Ectodermal cell (in vitro differentiated cells): ENCODE measurements at regions not wholly inside any gene's neighbourhood (a gene's known extent, or its start where the extent isn't known, plus 50 kb on each side); places are given as distances from the start of the nearest gene placed in this dataset.
A peak's percentile ranks its signal among the peaks of the same experiment; 100 is the strongest.
"Not testable (repeated sequence)": the region's sequence is repeated elsewhere in the genome, so short reads cannot be mapped to it uniquely, and the experiment has no call there.

Experiments
- H3K27ac ChIP-seq: 2 replicates; pipeline ENCODE4 v1.7.0; 2013; ENCODE audit warnings: mild to moderate bottlenecking, low read depth, low read length; ENCODE audit not compliant: insufficient read depth, poor library complexity, severe bottlenecking
- H3K27me3 ChIP-seq: 2 replicates; pipeline ENCODE4 v1.7.0; 2013; ENCODE audit warnings: mild to moderate bottlenecking, low read length; ENCODE audit not compliant: insufficient read depth, control insufficient read depth, poor library complexity, severe bottlenecking
- H3K36me3 ChIP-seq: one replicate; pipeline ENCODE4 v1.7.0; 2013; ENCODE audit warnings: low read length; ENCODE audit not compliant: control insufficient read depth, insufficient read depth
- H3K4me1 ChIP-seq: one replicate; pipeline ENCODE4 v1.7.0; 2013; ENCODE audit warnings: low read length; ENCODE audit not compliant: control insufficient read depth, insufficient read depth
- H3K4me3 ChIP-seq: 2 replicates; pipeline ENCODE4 v1.7.0; 2013; ENCODE audit warnings: low read depth, low read length, control low read depth; ENCODE audit not compliant: insufficient read depth
- H3K9me3 ChIP-seq: 2 replicates; pipeline ENCODE4 v1.7.0; 2013; ENCODE audit warnings: mild to moderate bottlenecking, low read length, moderate library complexity; ENCODE audit not compliant: control insufficient read depth
- WGBS, 2 experiments: methylation state at CpG; one replicate each; pipeline ENCODE4 v1.1.7; 2013; ENCODE audit warnings: missing lambda C conversion rate in 2 of 2; 5-methylcytosine and 5-hydroxymethylcytosine counted together

DNA sequence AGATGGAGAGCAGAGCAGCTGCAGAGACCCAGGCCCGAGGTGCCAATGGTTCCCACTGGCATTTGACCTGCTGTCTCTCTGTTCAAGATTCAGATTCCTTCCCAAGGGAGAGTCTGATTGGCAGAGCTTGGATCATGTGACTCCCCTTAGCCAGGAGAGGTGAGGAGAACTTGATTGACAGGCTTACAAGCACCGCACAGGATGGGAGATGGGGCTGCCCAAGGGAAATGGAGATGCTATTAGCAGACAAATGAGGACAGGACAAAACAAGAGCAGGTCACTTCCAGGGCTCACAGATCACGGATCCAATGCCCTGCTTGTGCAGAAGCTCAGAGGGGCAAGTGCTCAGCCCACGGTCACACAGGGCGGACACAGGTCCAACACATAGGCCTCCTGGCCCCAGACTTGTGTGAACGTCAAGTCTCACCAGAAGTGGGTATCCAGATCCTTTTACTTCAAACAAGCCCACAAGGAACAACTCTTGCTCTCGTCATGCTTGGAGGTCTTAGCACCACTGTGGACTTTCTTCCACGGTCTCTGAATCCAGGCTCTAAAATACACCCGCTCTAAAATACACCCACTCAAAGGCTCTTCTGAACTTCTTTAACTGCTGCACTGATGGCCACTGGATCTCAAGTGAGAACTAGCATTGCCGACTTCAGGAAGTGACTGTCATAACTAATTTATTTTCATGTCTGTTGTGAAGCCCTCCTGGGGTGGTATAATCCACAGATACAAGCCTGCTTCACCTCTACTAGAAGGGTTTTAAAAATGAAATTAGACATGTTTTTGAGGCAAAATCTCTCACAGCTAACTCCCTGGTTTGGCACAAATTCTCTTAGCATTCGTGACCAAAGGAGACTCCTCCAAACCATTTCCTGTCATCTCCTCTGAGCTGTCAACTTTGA lies 274.9 kb downstream of the RRAGC start:
- Histone ChIP-seq H3K4me1 (no peaks in the 10 kb centered on the region), H3K4me3 (no peak overlapping the region), H3K9me3 (no peaks in the 10 kb centered on the region), H3K36me3 (no peaks in the 10 kb centered on the region), H3K27ac (no peak overlapping the region), H3K27me3 (peaks cover 7% of the 10 kb centered on the region)
- 90 to 91% methylated on average over 11 of the region's 11 CpGs for WGBS, 2 experiments

GRCh38 chr1:38583287-38583686 lies 276.3 kb downstream of the RRAGC start:
- WGBS, 2 experiments: 92% methylated on average over 2 of the region's 2 CpGs
- not testable (repeated sequence) for H3K36me3 ChIP-seq, H3K4me3 ChIP-seq, H3K27ac ChIP-seq, H3K9me3 ChIP-seq, H3K4me1 ChIP-seq
- H3K27me3 ChIP-seq: peaks cover 21% of the 10 kb centered on the region

DNA sequence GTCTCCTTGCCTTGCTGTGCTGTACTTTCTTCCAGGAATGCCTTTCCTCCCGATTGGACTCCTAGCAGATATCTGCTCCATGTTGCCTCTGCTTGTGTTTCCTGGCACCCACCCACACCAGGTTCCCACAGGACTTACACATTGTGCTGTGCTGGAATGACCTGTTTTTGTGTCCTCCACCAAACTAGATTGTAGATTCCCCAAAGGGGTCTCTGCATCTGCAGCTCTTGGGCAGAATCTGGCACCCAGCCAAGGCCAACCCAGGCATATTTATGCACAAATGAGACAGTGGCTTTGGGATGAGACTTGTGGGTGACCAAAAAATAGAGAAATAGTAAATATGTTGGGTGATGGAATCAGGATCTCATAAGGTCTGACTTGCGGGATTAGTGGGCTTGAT lies 278.2 kb downstream of the RRAGC start:
- no peaks in the 10 kb centered on the region for H3K36me3 ChIP-seq
- no peak overlapping the region for H3K4me3 ChIP-seq
- H3K4me1 ChIP-seq: no peaks in the 10 kb centered on the region
- no peaks in the 10 kb centered on the region for H3K9me3 ChIP-seq
- peaks cover 37% of the 10 kb centered on the region for H3K27me3 ChIP-seq
- H3K27ac ChIP-seq: no peak overlapping the region
- WGBS, 2 experiments: 46 to 47% methylated on average over 2 of the region's 2 CpGs

GRCh38 chr1:38580594-38580993 lies 279.0 kb downstream of the RRAGC start:
- H3K27me3 ChIP-seq: peaks cover 37% of the 10 kb centered on the region
- H3K4me3 ChIP-seq: no peak overlapping the region
- no peaks in the 10 kb centered on the region for H3K9me3 ChIP-seq
- H3K36me3 ChIP-seq: no peaks in the 10 kb centered on the region
- H3K4me1 ChIP-seq: no peaks in the 10 kb centered on the region
- no peak overlapping the region for H3K27ac ChIP-seq
- WGBS, 2 experiments: 96 to 100% methylated on average over 2 of the region's 2 CpGs

GRCh38 chr1:38579056-38579455 lies 280.5 kb downstream of the RRAGC start:
- H3K36me3 ChIP-seq: no peaks in the 10 kb centered on the region
- H3K4me3 ChIP-seq: no peak overlapping the region
- 88 to 93% methylated on average over 5 of the region's 5 CpGs for WGBS, 2 experiments
- peaks cover 40% of the 10 kb centered on the region for H3K27me3 ChIP-seq
- no peak overlapping the region for H3K27ac ChIP-seq
- no peaks in the 10 kb centered on the region for H3K9me3 ChIP-seq
- no peaks in the 10 kb centered on the region for H3K4me1 ChIP-seq

DNA sequence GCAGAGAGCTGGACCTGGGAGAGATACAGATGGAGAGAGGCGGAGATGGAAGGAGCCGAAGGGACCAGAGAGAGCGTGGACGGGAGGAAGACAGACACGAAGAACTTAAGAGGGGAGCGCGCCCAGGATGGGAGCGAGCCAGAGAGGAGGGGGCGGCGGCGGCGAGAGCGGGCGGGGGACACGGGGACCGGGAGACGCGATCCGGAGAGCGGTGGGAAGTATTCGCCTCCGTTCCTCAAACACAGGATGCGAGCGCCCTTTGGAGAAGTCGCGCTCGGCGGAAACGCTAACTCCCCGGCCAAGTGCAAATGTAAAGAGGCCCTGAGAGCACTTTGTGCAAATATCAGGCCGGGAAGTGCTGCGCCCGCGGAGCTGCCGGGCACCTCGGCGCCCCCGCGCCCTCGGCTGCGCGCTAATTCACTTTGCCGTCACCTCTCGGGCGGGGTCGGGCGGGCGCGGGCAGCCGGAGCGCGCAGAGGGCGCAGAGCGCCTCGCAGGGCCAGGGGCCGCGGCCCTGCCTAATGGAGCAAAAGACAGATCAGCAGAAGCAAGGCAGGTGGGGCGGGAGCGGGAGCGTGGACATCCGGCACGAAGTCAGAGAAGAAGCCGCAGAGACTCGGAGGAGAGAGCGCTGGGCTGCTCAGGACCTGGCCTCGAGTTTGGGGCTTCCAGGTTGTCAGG lies 281.2 kb downstream of the RRAGC start:
- Histone ChIP-seq H3K4me1 (no peaks in the 10 kb centered on the region), H3K4me3 (peak overlapping the region; percentile 46), H3K27me3 (peaks cover 40% of the 10 kb centered on the region), H3K27ac (no peak overlapping the region), H3K9me3 (no peaks in the 10 kb centered on the region), H3K36me3 (no peaks in the 10 kb centered on the region)
- WGBS, 2 experiments: 2% methylated on average over 66 of the region's 66 CpGs

DNA sequence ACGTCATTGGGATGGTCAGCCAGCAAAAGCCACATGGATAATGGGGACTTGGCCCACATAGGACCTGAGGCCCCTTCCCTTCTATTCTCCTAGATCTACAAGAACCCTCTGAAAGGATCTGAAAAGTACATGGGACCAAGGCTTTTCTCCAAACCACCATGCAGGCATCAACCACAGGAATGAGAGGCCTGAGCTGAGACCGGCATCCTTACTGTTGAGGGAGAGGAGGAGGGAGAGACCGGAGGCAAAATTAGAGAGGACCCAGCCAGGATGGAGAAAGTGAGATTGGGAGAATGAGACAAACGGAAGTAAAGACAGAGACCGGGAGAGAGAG lies 281.7 kb downstream of the RRAGC start:
- H3K27me3 ChIP-seq: peaks cover 40% of the 10 kb centered on the region
- H3K4me1 ChIP-seq: no peaks in the 10 kb centered on the region
- H3K9me3 ChIP-seq: no peaks in the 10 kb centered on the region
- H3K36me3 ChIP-seq: no peaks in the 10 kb centered on the region
- no peak overlapping the region for H3K27ac ChIP-seq
- peak overlapping the region; percentile 46 for H3K4me3 ChIP-seq
- 18 to 20% methylated on average over 5 of the region's 5 CpGs for WGBS, 2 experiments

DNA sequence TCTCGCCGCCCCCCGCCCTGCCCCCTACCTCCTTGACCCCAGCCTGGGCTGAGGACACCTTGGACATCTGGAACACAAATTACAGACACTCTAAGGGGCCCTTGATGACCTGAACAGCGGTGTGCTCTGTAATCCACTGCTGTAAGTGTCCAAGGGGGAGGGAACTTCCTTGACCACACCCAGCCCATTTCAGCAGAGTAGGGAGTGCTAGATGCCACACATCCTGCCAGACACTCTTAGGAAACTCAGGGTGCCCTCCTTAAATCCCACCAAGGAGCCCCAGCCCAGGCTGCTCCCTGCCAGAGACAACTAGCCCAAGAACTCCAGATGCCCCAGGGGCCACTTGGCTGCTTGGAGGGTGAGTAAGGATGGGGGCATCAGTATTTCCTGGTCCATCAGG lies 282.2 kb downstream of the RRAGC start:
- no peaks in the 10 kb centered on the region for H3K36me3 ChIP-seq
- peaks cover 40% of the 10 kb centered on the region for H3K27me3 ChIP-seq
- H3K27ac ChIP-seq: no peak overlapping the region
- H3K4me3 ChIP-seq: no peak overlapping the region
- WGBS, 2 experiments: 61 to 66% methylated on average over 4 of the region's 4 CpGs
- no peaks in the 10 kb centered on the region for H3K4me1 ChIP-seq
- H3K9me3 ChIP-seq: no peaks in the 10 kb centered on the region

DNA sequence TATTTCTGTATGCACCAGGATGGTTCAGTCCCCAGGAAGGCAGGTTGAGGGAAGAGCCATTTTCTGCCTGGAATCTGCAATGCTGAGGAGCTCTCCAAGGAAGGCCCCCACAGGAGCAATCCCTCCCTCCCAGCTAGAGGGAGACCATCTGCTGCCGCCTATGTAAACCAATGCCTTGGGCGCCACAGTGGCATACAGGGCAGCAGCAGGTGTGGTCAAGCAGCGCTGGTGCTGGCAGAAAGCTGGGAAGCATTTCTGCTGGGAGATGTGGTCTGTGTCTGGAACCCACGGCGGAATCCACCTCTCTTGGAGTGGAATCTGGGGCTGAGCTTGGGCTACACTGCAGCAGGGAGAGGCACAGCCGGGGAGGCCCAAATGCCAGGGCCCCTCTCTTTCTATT lies 283.3 kb downstream of the RRAGC start:
- 74 to 76% methylated on average over 6 of the region's 6 CpGs for WGBS, 2 experiments
- Histone ChIP-seq H3K4me1 (no peaks in the 10 kb centered on the region), H3K9me3 (no peaks in the 10 kb centered on the region), H3K36me3 (no peaks in the 10 kb centered on the region), H3K27me3 (peaks cover 40% of the 10 kb centered on the region), H3K4me3 (no peak overlapping the region), H3K27ac (no peak overlapping the region)

DNA sequence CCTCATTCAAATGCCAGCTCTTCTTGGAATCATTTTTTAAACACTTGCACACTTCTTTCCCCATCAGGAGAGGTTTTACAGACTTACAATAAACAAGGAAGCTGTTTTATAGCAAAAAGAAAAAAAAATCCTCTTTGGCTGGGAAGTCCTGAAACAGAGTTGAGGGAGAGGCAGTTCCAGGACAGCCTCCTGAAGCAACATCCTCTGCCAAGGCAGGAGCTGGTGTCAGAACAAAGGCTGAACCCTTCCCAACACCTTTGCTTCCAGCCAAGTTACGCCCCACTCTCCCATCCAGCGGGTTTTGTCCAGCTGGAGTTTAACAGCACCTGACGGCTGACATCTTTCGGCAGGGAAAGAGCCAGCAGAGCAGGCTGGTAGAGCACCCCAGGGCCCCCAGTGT lies 287.8 kb downstream of the RRAGC start:
- H3K27me3 ChIP-seq: peaks cover 3% of the 10 kb centered on the region
- H3K27ac ChIP-seq: no peak overlapping the region
- H3K4me3 ChIP-seq: no peak overlapping the region
- H3K4me1 ChIP-seq: no peaks in the 10 kb centered on the region
- H3K36me3 ChIP-seq: no peaks in the 10 kb centered on the region
- no peaks in the 10 kb centered on the region for H3K9me3 ChIP-seq
- 84 to 89% methylated on average over 4 of the region's 4 CpGs for WGBS, 2 experiments
